C4-2B (cell line): ENCODE measurements at regions not wholly inside any gene's neighbourhood (a gene's known extent, or its start where the extent isn't known, plus 50 kb on each side); places are given as distances from the start of the nearest gene placed in this dataset.
"Not testable (repeated sequence)": the region's sequence is repeated elsewhere in the genome, so short reads cannot be mapped to it uniquely, and the experiment has no call there.

ENCODE experiments used
- H3K27ac ChIP-seq: fragments of 450-650 bp; 2 replicates; pipeline ENCODE4 v1.5.1; 2017

DNA sequence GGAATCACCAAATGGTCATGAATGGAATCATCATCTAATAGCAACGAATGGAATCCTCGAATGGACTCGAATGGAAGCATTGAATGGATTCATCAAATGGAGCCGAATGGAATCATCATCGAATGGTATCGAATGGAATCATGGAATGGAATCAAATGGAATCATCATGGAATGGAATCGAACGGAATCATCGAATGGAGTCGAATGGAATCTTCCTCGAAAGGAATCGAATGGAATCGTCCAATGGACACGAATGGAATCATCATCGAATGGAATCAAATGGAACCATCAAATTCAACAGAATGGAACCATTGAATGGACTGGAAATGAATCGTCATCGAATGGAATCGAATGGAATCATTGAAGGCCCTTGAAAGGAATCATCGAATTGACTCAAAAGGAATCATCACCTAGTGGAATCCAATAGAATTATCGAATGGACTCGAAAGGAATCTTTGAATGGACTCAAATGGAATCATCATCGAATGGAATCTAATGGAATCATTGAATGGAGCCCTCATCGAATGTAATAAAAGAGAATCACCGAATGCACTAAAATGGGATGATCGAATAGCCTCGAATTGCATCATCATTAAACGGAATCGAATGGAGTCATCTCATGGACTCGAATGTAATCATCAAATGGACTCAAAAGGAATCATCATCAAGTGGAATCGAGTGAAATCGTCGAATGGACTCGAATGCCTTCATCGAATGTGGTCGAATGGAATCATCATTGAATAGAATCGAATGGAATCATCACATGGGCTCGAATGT is 236.7 kb downstream of the SHCBP1 start:
- not testable (repeated sequence) for H3K27ac ChIP-seq

GRCh38 chr16:46383581-46383980 is 237.6 kb downstream of the SHCBP1 start:
- H3K27ac ChIP-seq, result not testable (repeated sequence)

- H3K27ac ChIP-seq, result not testable (repeated sequence)
These were observed 238.2 kb downstream of the SHCBP1 start for GRCh38 chr16:46382791-46383541.

DNA sequence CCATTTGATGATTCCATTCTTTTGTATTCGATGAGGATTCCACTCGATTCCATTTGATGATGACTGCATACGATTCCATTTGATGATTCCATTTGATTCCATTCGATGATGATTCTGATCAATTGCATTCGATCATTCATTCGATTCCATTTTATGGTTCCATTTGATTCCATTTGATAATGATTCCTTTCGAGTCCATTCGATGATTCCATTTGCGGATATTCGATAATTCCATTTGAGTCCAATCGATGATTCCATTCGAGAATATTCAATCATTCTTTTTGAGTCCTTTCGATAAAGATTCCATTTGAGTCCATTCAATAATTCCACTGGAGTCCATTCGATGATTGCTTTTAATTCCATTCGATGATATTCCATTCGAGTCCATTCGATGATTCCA is 239.1 kb downstream of the SHCBP1 start:
- not testable (repeated sequence) for H3K27ac ChIP-seq

- not testable (repeated sequence) for H3K27ac ChIP-seq
These were observed 239.8 kb downstream of the SHCBP1 start for GRCh38 chr16:46381344-46381743.
